GM18508 (cell line): ENCODE measurements at regions not wholly inside any gene's neighbourhood (a gene's known extent, or its start where the extent isn't known, plus 50 kb on each side); places are given as distances from the start of the nearest gene placed in this dataset.

ENCODE experiments used
- ATAC-seq: cut with Tn5 transposase; IDR thresholded peaks from one replicate; pipeline ENCODE4 v1.9.1; 2021; ENCODE audit warnings: moderate number of reproducible peaks; ENCODE audit not compliant: insufficient read depth, unreplicated experiment

DNA sequence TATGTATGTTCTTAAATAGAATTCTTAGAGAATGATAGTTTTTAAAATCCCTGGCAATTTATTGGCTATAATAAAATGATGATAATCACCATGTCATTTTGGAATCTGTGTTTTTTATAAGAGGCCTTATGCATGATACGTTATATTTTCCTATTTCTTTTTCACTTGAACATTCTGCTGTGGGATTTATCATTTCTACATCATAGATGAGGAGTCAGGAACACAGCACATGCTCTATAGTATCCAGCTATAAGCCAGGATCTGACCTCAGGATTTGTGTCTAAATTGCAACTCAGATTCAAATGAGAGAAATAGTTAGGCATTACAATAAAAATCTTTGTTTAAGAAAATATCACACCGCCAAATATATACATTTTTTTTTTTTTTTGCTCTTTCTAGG, 928.0 kb downstream of the EFNB2 start:
- no peak for ATAC-seq

DNA sequence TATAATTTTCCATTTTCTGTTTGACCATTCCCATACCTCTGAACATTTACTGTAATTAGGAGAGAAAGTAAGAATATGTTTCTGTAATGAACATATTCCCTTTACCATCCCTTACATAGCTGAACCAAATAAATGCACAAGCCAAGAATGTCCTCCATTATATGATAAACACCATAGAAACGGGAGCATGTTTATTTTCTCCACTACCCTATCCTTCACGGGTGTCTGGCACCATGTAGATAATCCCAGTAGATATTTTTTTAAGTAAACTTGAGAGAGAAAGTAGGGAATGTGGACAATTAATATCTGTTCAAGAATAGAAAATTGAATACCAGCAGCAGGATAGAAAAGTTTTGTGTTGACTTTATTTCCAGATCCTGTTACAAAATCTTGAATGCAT, 928.4 kb downstream of the EFNB2 start:
- ATAC-seq: no peak

DNA sequence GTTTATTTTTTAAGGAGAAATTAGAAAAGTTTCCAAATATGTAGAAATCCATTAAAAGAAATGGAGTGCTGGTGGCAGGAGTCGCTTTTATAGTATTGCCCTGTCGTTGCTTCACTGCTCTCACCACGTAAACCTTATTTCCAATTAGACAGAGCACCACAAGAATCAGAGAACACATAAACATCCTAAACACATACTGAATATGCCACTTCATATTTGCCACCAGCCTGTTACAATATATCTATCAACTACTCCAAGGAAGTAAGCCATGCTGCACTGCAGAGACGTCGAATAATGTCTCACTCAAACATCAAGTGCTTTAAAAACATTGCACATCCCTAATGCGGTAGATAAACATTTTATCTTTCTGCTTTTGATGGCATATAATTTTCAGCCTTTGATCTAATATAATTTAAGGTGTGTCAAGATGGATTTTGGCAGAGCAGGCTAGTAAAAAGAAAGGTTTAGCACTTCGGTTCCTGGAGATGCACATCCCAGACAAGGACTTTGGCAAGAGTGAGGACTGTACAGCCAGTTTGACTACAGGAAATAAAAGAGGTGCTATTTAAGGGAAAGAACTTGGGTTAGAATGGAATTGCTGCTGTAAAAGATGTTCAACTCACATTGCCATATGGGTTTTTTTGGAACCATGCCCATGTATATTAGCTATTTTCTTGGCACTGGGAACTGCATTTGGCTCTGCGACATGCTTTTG, 932.3 kb downstream of the EFNB2 start:
- ATAC-seq: no peak

DNA sequence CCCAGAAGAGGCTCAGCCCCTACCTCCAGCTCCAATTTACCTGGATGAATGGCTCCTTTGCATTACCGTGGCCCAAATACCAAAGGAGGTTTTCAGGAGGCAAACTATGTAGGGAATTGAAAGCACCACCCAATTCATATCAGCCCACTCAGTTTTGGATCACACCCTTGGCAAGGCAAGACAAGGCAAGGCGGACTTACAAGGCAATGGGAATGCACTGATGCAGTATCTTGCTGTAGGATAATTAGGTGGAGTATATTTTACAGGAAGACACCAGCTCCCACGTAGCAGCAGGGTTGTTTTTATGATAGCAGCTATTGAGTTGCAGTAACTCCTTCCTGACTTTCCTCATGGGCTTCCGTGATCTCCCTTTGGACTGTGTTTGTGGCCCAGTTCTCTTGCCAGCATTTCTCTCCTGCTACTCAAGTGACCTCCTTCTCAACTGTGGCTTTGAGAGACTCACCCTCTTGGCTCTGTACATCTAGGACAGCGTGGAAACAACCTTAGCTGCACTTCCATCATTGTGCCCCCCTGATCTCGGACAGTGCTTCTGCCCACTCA, 935.9 kb downstream of the EFNB2 start:
- no peak for ATAC-seq

DNA sequence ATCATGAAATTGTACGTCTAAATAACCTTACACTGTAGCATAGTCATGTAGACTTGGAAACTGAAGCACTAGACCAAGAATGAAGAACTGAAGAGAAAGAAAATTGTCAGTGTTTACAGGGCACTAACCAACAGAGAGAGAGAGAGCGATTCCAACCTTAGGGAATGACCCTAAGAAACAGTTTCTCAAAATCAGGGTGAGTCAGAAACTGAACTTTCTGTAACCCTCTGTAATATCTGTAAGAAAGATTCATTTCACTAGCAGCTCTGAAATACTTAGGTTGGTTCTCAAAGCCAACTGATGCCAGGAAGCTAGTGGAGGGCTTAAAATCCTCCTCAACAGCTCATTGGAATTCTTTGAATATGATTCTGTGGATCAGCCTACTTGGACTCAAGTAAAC, 936.9 kb downstream of the EFNB2 start:
- ATAC-seq: no peak

DNA sequence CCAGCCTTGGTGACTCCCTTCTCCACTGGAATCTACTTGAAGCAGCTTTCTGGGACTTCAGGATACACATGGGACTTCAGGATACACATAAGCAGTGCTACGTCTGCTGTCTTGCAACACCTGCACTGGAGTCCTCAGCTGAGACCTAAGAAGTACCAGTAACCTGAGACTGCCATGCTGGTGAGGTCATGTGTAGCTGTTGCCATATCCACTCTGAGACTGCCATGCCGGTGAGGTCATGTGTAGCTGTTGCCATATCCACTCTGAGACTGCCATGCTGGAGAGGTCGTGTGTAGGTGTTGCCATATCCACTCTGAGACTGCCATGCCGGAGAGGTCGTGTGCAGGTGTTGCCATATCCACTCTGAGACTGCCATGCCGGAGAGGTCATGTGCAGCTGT, 937.9 kb downstream of the EFNB2 start:
- no peak for ATAC-seq

DNA sequence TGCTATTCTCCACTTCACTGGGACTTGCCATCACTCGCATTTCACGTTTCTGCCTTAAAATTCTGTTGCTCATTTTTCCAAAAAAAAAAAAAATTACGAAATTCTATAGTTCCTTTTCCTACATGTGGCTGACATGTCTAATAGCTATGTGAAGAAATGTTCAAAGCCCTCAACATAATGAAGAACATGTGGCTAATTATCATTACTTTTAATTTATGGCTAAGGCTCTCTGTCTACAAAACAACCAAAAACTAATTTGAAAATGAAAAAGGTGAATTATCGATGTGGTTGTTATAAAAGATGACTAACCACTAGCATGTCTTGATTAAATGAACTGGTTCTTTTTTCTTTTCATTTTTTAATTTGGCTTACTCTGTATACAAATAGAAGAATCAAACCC, 940.0 kb downstream of the EFNB2 start:
- ATAC-seq: no peak

DNA sequence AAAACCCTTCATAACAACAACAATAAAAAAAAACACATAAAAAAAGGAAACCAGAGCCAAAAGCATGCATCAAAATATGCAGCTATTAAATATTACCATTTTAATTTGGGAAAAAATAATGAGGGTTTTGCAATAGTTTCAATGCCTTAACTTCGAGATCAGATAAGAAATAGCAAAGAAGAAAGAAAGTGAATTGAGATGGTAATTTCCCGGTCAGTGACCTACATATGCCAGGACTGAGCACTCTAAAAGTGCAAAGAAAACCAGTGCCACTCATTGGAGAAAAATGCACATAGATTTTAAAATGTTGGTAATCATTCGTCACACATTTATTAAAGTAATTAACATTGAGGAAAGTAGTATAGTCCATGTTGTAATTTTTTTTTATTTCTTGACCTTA, 944.2 kb downstream of the EFNB2 start:
- no peak for ATAC-seq

DNA sequence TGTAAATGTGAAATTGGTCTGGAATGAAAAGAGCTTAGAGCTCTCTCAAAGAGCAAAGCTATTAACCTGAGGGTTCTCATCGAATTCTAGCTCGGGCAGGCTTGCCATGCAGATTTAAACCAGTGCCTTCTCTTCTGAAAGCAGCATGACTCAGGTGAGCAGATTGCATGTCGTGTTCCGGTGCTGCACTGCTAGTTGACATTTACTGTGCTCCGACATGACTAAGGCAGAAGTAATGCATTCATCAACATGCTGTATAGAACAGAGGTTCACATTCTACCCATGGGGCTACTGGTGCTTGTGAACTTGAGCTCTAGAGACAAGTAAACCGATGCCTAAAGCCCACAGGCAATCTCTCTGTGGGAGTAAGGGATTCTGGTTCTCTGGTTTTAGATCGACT, 947.7 kb downstream of the EFNB2 start:
- no peak for ATAC-seq

DNA sequence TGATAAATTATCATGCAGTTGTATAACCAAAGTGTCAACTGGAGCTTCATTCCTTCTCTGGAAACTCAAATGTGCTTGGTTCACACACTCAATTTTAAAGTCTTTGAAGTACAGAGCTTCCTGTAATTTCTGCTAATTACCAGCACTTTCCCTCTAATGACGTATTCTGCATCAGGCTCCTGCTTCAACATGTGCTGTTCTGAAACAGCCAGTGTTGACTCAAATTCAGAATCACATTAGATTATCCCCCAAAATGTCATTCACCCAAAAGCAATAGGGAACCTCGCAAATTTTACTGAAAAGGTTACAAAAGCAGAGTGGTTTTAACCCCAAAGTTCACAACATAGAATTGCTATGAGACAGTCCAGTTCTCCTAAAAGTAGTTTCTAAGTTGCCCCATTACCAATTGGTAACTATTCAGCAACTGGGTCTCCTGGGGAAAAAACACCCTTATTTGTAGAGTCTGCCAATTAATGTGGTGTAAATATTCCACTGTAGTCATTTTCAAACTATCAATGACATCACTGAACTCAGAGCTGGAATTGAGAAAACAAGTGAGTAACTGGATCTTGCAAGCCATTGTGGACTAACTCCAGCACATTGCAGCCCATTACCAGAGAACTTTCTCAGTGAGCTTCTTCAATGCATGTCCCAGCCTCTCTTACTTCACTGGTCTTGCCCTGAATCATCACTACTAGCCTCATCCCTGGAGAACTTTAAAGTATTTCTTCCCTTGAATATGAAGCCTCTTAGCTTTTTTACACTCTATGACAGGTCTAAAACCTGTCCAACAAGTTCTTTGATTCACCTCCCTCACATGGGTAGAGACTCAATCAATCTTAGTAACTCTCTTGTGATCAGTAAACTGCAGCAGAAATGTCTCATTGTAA, 955.4 kb downstream of the EFNB2 start:
- ATAC-seq: no peak

DNA sequence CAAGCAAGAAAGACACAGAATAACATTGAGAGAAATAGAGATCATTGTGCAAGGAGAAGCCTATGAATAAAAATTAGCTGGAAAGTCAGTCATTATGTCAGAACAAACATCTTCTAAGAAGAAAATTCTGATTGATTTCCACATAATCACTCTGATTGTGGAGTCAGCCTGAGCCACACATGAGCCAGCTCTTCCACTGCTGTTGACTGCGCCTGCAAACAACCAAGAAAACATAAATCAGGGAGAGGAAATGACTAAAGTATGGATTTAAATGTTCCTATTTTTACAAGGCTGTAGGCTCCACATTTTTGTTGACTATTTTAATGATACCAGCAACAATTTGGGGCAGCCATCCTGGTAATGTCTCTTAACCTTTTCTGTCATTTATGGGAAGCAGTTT, 962.3 kb downstream of the EFNB2 start:
- no peak for ATAC-seq

DNA sequence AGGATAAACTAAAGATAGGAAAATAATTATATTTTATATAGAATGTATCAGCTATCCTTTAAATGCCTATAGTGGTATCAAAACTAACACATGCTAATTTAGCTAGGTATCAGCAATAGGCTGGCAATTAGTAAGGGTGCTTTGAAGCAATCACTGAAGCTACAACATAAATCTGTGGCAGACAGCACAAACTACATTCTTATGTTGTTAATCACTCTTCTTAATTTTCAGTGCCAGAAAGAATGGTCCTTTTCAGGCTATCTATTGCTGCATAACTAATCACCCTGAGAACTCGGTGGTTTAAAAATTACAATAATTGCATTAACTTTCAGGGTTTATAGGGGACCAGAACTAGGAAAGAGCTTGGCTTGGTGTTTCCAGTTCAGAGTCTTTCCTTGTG, 963.1 kb downstream of the EFNB2 start:
- ATAC-seq: no peak

DNA sequence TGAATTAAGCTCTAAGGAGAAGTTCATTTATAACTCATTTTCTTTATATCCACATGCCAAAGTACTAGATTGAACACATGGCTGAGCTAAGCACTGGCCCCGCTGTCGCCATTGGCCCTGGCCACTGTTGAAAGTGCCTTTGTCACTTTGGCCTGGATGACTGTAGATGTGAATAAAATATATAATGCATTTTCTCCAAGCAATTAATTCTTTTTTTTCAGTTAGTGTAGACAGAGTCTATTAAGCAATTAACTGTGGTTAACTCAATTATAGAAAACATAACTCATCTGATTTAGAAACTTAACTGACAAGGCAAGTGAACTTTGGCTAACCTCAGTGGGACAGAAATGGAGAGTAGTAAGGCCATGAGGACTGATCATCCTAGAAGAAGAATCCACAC, 965.6 kb downstream of the EFNB2 start:
- ATAC-seq: no peak

DNA sequence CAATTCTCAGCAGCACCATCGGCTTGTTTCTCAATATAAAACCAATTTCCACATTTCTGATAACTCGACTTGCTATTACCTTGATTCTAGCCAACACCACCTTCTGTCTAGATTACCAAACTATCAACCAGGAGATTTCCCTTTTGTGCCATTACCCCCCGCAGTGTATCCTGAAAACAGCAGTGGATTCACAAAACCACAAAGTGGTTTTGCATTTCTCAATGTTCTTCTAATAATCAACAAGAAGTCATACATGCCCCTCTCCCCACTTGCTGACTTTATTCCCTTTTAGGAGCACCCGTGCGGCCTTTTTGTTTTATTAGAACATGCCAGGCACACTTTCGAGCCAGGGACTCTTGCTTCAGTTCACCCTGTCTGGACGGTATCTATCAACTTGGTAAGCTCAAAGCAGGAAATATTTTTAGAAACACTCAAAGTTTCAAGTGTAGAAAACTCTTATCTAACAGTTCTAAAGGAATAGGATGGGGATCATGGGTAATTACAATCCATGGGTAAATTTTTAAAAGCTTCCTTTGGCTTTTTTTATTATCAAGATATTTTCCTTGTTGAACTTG, 967.4 kb downstream of the EFNB2 start:
- ATAC-seq: no peak

DNA sequence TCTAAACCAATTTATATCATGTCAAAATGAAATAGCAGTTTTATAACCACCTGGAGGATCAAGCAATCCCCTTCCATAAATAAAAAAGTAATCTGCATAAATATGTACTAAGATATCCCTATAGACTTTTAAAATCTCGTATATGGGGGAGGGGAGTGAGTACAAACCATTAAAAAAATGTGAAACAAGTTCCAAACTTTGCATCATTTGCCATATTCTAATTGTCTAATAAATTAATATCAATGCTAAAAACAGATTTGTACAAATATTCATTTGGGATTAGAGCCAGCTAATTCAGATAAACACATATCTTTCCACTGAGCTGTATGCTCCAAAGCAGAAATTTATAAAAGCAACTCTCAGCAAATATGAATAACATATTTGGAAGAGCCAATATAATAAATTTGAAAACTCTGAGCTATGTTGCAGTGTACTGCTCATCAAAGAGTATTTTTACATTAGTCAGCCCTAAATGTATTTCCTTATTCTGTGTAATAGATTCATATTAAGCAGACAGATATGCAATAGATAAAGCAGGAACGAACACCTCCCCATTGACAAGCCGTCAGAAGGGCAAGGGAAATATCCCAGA, 970.2 kb downstream of the EFNB2 start:
- ATAC-seq: no peak

DNA sequence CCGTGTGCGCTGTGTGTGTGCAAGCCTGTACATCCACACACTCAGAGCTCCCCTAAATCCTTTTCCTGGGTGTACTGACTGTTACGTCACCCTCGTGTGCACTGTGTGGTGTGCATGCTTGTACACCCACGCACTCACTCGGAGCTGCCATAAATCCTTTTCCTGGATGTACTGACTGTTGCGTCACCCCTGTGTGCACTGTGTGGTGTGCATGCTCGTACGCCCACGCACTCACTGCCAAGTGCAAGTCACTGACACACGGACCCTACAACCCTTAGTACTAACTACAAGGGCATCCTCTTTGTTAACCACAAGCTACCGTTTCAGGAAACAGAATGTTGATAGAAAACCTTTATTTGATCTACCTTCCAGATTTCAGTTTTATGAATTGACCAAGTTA, 983.4 kb downstream of the EFNB2 start:
- ATAC-seq: no peak

DNA sequence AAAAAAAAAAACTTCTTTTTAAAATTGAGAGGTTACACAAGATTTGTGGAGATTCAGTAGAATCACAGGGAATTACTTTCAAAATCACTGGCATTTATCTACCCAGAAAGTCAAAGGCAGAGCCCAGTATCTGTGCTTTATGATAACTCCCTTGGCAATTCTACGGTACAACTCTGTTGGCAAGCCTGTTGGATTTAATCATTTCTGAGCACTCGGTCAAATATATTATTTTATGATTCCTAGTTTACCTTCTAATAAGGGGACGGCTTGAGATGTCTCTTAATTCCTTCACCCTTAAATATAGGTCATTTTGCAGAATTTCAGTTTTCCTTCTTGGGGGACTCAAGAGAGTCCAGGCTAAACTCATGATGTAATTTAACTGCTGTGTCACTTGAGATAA, 987.6 kb downstream of the EFNB2 start:
- ATAC-seq: no peak

DNA sequence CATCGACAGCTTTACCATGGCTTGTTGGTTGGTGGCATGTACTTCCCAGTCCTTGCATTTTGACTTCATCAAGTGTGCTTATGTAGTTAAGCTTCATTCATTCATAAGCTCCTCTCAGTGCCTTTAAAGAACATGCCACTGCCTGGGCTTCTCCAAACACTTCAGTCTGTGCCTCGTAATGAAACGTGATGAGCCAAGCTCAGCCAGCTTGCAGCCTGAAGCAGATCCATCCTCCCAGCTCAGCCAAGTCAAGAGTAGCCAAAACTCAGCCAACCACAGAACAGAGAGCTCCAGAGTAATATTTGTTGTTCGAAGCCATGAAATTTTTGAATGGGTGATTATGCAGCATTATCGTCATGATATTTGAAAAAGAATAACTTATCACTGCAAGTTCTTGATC, 989.7 kb downstream of the EFNB2 start:
- no peak for ATAC-seq

DNA sequence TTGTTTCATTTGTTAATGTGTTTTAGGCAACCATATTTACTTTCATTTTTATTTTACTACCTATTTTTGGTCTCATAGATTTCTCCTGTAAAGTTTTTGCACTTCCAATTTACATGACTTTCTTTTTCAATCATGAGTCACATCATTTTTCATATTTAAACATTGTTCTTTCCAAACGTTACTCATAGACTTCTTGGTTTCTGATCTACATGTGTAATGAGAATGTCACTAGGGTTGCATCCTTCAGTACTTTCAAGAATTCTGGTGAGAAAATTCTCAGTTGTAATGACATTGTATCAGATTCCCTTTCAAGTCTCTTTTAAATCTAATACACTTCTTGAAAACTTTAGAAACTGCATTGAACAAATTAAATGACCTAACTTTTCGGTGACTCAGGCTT, 991.7 kb downstream of the EFNB2 start:
- no peak for ATAC-seq

DNA sequence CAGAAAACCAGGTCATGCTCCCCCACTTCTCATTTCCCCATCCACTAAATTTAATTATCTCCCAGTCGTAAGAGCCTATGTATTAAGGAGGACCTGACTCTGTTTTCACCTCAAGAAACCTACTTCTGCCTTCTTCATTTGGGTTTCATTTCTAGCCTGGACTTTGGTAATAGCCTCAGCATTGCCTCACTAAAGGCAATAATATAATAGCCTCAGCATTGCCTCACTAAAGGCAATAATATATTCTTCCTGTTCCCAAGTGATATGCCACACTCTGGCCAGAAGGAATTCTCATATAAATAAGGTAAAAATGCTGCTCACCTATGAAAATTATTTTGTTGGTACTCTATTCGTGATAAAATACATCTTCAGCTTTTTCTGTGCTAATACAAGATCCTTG, 993.9 kb downstream of the EFNB2 start:
- ATAC-seq: no peak

DNA sequence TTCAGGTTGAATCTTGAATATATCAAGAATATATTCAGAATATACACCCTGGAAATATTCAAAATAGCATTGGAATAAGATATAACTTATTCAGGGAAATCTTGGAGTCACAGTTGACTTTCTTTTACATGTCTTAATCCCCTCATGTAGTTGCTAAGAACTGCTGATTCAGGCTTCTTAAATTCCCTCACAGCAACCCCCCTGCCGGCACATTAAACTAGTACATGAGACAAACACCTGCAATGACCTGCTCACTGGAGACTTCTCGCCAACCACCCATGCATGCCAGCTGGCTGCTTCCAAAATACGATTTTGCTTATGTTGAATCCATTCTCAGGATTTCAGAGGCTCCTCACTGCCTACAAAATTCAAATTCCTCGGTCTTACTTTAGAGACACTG, 997.1 kb downstream of the EFNB2 start:
- ATAC-seq: no peak
